Neural cell (in vitro differentiated cells): ENCODE measurements at regions not wholly inside any gene's neighbourhood (a gene's known extent, or its start where the extent isn't known, plus 50 kb on each side); places are given as distances from the start of the nearest gene placed in this dataset.

Experiments
- H2AFZ ChIP-seq: fragments of 200-600, 300-800 bp; sonication (generic), shearing (Covaris generic); 2 replicates; pipeline ENCODE4 v1.6.0; 2014; ENCODE audit warnings: low read depth, mild to moderate bottlenecking, antibody characterized with exemption, low read length, moderate library complexity
- H3F3A ChIP-seq: fragments of 200-600 bp; shearing (Covaris generic); 2 replicates; pipeline ENCODE4 v1.6.1; 2016; ENCODE audit warnings: mild to moderate bottlenecking, moderate library complexity, mixed read lengths, antibody characterized with exemption, low read length; ENCODE audit not compliant: insufficient read depth, poor library complexity, severe bottlenecking
- H3K27ac ChIP-seq: fragments of 200-600, 300-800 bp; sonication (generic), shearing (Covaris generic); 2 replicates; pipeline ENCODE4 v1.5.1; 2014; ENCODE audit warnings: mild to moderate bottlenecking, low read length, moderate library complexity
- H3K27me3 ChIP-seq: fragments of 300-800, 200-600 bp; sonication (generic), shearing (Covaris generic); 2 replicates; pipeline ENCODE4 v1.6.0; 2014; ENCODE audit warnings: mild to moderate bottlenecking, low read depth, low read length, moderate library complexity; ENCODE audit not compliant: insufficient read depth
- H3K36me3 ChIP-seq: fragments of 300-800, 200-600 bp; sonication (generic), shearing (Covaris generic); 2 replicates; pipeline ENCODE4 v1.5.1; 2014; ENCODE audit warnings: mild to moderate bottlenecking, antibody characterized with exemption, low read length, moderate library complexity; ENCODE audit not compliant: insufficient read depth
- H3K4me2 ChIP-seq: fragments of 300-800, 200-600 bp; sonication (generic), shearing (Covaris generic); 2 replicates; pipeline ENCODE4 v1.6.0; 2014; ENCODE audit warnings: mild to moderate bottlenecking, low read length
- H3K4me3 ChIP-seq: fragments of 300-800, 200-600 bp; sonication (generic), shearing (Covaris generic); 2 replicates; pipeline ENCODE4 v1.5.1; 2014; ENCODE audit warnings: mild to moderate bottlenecking, low read length, moderate library complexity
- H3K79me2 ChIP-seq: fragments of 200-600 bp; shearing (Covaris generic); replicated peaks from 2 replicates; pipeline ENCODE4 v1.6.0; 2014; ENCODE audit warnings: mild to moderate bottlenecking, low read length, moderate library complexity; ENCODE audit not compliant: insufficient read depth
- H3K9ac ChIP-seq: fragments of 300-800, 200-600 bp; sonication (generic), shearing (Covaris generic); 2 replicates; pipeline ENCODE4 v1.6.1; 2016; ENCODE audit warnings: mild to moderate bottlenecking, low read length, mixed read lengths
- H3K9me2 ChIP-seq: fragments of 200-600 bp; shearing (Covaris generic); 2 replicates; pipeline ENCODE4 v1.6.1; 2016; ENCODE audit warnings: mild to moderate bottlenecking, low read length, mixed read lengths; ENCODE audit not compliant: insufficient read depth
- H3K9me3 ChIP-seq: fragments of 200-600, 300-800 bp; sonication (generic), shearing (Covaris generic); 2 replicates; pipeline ENCODE4 v1.6.1; 2016; ENCODE audit warnings: mild to moderate bottlenecking, mixed run types, low read length, moderate library complexity, mixed read lengths
- H4K20me1 ChIP-seq: fragments of 200-600 bp; shearing (Covaris generic); 2 replicates; pipeline ENCODE4 v1.6.1; 2016; ENCODE audit warnings: mild to moderate bottlenecking, mixed run types; ENCODE audit not compliant: insufficient read depth
- EP300 ChIP-seq: fragments of 450-650 bp; conservative IDR thresholded peaks from 2 replicates; pipeline ENCODE4 v1.6.1; 2014; ENCODE audit warnings: antibody characterized with exemption, mild to moderate bottlenecking, moderate library complexity; ENCODE audit not compliant: poor library complexity, severe bottlenecking
- EZH2 ChIP-seq: fragments of 200-600, 300-800 bp; shearing (Covaris generic), sonication (generic); IDR thresholded peaks from 2 replicates; pipeline ENCODE4 v1.6.1; 2014; ENCODE audit warnings: antibody characterized with exemption, low read length, borderline replicate concordance, mild to moderate bottlenecking; ENCODE audit not compliant: insufficient read depth, poor library complexity, severe bottlenecking
- MXI1 ChIP-seq: fragments of 450-650 bp; conservative IDR thresholded peaks from 2 replicates; pipeline ENCODE4 v1.6.1; 2014; ENCODE audit warnings: antibody characterized with exemption, mild to moderate bottlenecking; ENCODE audit not compliant: poor library complexity, severe bottlenecking
- POLR2AphosphoS5 ChIP-seq: IDR thresholded peaks from 2 replicates; pipeline ENCODE4 v1.6.1; 2012
- RAD21 ChIP-seq: fragments of 450-650 bp; conservative IDR thresholded peaks from 2 replicates; pipeline ENCODE4 v1.6.1; 2014; ENCODE audit warnings: antibody characterized with exemption, mild to moderate bottlenecking, moderate library complexity
- SMC3 ChIP-seq: fragments of 450-650 bp; conservative IDR thresholded peaks from 2 replicates; pipeline ENCODE4 v1.6.1; 2014; ENCODE audit warnings: antibody characterized with exemption, mild to moderate bottlenecking, moderate library complexity; ENCODE audit not compliant: poor library complexity
- TAF1 ChIP-seq: IDR thresholded peaks from 2 replicates; pipeline ENCODE4 v1.6.1; 2012; ENCODE audit warnings: low read depth
- TF ChIP-seq, protein P1 (sequence below): fragments of 450-650 bp; IDR thresholded peaks from 2 replicates; pipeline ENCODE4 v1.5.1; 2014; ENCODE audit warnings: antibody characterized with exemption, mild to moderate bottlenecking, moderate library complexity; ENCODE audit not compliant: poor library complexity, severe bottlenecking
- TF ChIP-seq, protein P2 (sequence below): IDR thresholded peaks from 2 replicates; pipeline ENCODE4 v1.6.1; 2012; ENCODE audit warnings: borderline replicate concordance

DNA sequence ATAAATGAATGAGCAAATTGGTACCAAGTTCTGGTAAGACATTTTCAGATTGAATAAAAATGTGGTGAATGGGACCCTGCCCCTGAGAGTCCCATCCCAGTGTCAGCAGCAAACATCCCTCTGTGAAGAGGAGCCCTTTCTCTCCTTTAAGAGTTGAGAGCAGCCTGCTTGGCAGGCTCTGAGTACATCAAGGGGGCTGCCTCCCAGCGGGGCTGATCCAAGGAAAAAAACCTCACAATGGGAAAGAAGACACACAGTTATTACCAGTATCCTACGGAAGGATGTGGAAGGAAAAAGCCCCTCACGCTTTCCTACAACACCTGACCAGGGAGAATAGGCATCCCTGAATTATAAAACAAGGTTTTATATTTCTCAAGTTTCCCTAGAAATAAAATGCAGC, 293.8 kb upstream of the B3GAT1 start:
- no peak overlapping the region for H3K4me3 ChIP-seq
- no peaks in the 10 kb centered on the region for H3F3A ChIP-seq
- no peak overlapping the region for H3K4me2 ChIP-seq
- H3K27ac ChIP-seq, result no peak overlapping the region
- no peaks in the 10 kb centered on the region for H4K20me1 ChIP-seq
- H3K36me3 ChIP-seq, result no peaks in the 10 kb centered on the region
- no peak overlapping the region for H2AFZ ChIP-seq
- H3K9ac ChIP-seq, result no peak overlapping the region
- no peaks in the 10 kb centered on the region for H3K27me3 ChIP-seq
- no peaks in the 10 kb centered on the region for H3K79me2 ChIP-seq
- no peaks in the 10 kb centered on the region for H3K9me2 ChIP-seq
- H3K9me3 ChIP-seq, result no peaks in the 10 kb centered on the region
- TF ChIP-seq SMC3, result no peak

DNA sequence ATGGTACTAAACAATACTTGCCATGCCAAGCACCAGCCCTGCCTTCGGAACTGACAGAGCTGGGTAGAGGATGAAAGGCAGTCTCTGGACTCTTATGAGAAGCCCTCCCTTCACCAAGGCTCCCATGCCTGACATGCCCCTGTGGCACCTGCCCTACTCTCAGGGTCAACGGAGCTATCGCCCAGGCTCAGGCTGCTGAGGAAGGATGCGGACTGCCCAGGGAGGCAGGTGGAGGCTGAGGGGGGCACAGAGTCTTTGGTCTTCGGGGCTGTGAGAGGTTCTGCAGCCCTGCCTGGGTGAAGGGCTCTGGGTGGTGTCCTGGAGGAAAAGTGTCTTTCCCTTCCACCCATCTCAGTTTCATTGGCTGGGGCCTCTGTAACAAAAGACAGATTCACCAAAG, 290.8 kb upstream of the B3GAT1 start:
- TF ChIP-seq, protein P1, sequence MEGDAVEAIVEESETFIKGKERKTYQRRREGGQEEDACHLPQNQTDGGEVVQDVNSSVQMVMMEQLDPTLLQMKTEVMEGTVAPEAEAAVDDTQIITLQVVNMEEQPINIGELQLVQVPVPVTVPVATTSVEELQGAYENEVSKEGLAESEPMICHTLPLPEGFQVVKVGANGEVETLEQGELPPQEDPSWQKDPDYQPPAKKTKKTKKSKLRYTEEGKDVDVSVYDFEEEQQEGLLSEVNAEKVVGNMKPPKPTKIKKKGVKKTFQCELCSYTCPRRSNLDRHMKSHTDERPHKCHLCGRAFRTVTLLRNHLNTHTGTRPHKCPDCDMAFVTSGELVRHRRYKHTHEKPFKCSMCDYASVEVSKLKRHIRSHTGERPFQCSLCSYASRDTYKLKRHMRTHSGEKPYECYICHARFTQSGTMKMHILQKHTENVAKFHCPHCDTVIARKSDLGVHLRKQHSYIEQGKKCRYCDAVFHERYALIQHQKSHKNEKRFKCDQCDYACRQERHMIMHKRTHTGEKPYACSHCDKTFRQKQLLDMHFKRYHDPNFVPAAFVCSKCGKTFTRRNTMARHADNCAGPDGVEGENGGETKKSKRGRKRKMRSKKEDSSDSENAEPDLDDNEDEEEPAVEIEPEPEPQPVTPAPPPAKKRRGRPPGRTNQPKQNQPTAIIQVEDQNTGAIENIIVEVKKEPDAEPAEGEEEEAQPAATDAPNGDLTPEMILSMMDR, result no peak
- TF ChIP-seq POLR2AphosphoS5 (no peak), MXI1 (no peak), RAD21 (no peak), EZH2 (no peak), EP300 (no peak), TAF1 (no peak)
- TF ChIP-seq, protein P2, sequence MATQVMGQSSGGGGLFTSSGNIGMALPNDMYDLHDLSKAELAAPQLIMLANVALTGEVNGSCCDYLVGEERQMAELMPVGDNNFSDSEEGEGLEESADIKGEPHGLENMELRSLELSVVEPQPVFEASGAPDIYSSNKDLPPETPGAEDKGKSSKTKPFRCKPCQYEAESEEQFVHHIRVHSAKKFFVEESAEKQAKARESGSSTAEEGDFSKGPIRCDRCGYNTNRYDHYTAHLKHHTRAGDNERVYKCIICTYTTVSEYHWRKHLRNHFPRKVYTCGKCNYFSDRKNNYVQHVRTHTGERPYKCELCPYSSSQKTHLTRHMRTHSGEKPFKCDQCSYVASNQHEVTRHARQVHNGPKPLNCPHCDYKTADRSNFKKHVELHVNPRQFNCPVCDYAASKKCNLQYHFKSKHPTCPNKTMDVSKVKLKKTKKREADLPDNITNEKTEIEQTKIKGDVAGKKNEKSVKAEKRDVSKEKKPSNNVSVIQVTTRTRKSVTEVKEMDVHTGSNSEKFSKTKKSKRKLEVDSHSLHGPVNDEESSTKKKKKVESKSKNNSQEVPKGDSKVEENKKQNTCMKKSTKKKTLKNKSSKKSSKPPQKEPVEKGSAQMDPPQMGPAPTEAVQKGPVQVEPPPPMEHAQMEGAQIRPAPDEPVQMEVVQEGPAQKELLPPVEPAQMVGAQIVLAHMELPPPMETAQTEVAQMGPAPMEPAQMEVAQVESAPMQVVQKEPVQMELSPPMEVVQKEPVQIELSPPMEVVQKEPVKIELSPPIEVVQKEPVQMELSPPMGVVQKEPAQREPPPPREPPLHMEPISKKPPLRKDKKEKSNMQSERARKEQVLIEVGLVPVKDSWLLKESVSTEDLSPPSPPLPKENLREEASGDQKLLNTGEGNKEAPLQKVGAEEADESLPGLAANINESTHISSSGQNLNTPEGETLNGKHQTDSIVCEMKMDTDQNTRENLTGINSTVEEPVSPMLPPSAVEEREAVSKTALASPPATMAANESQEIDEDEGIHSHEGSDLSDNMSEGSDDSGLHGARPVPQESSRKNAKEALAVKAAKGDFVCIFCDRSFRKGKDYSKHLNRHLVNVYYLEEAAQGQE, result no peak
- Histone ChIP-seq H3K4me3 (no peak overlapping the region), H3K79me2 (no peaks in the 10 kb centered on the region), H3K27ac (no peak overlapping the region), H2AFZ (no peak overlapping the region), H4K20me1 (no peaks in the 10 kb centered on the region), H3F3A (no peaks in the 10 kb centered on the region), H3K9ac (no peak overlapping the region), H3K4me2 (no peak overlapping the region), H3K36me3 (no peaks in the 10 kb centered on the region), H3K9me3 (no peaks in the 10 kb centered on the region), H3K9me2 (no peaks in the 10 kb centered on the region), H3K27me3 (no peaks in the 10 kb centered on the region)

DNA sequence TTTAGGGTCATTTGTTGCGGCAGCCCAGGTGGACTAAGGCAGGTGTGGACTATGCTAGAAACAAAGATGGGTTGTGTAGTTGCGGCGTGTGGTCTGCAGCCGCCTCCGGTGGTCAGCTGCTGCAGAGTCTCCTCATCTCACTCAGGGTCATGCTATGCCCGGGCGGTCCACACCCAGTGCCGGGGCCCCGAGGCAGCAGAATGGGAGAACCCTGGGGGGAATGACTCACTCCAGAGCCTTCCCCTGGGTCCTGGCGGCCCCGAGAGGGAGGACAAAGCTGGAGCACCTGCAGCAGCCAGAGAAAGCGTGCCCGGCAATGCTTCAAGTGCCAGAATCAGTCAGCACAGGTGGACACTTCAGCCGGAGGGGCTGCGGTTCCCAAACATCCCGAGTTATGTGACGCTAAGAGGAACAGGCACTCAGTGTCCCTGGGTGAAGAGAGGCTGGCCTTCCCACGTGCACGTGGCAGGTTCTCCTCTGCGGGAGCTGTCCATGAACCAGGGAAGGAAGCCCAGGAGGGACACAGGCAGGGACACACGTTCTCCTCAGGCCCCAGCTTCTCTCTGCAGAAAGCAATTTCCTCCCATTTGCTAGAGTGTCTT, 289.6 kb upstream of the B3GAT1 start:
- Histone ChIP-seq H4K20me1 (no peaks in the 10 kb centered on the region), H3K36me3 (no peaks in the 10 kb centered on the region), H3F3A (no peaks in the 10 kb centered on the region), H3K27ac (no peak overlapping the region), H2AFZ (no peak overlapping the region), H3K79me2 (no peaks in the 10 kb centered on the region), H3K9me3 (no peaks in the 10 kb centered on the region), H3K4me3 (no peak overlapping the region), H3K9me2 (no peaks in the 10 kb centered on the region), H3K9ac (no peak overlapping the region), H3K4me2 (no peak overlapping the region), H3K27me3 (no peaks in the 10 kb centered on the region)
- TF ChIP-seq EP300, result no peak
- TF ChIP-seq, protein P2, result no peak
- no peak for TF ChIP-seq POLR2AphosphoS5
- no peak for TF ChIP-seq EZH2
- no peak for TF ChIP-seq MXI1
- no peak for TF ChIP-seq SMC3
- no peak for TF ChIP-seq TAF1
- no peak for TF ChIP-seq RAD21
- TF ChIP-seq, protein P1, result no peak
